HG02981 (cell line): ENCODE measurements at regions not wholly inside any gene's neighbourhood (a gene's known extent, or its start where the extent isn't known, plus 50 kb on each side); places are given as distances from the start of the nearest gene placed in this dataset.

Experiments
- ATAC-seq: cut with Tn5 transposase; IDR thresholded peaks from one replicate; pipeline ENCODE4 v1.9.1; 2021; ENCODE audit warnings: mild to moderate bottlenecking, moderate library complexity; ENCODE audit not compliant: unreplicated experiment

- ATAC-seq, result no peak
Observed at GRCh38 chr9:86460216-86461002, 106.2 kb upstream of the TUT7 start.

GRCh38 chr9:86459599-86460155, 105.5 kb upstream of the TUT7 start:
- no peak for ATAC-seq

- no peak for ATAC-seq
Observed at GRCh38 chr9:86459191-86459590, 105.0 kb upstream of the TUT7 start.

GRCh38 chr9:86458191-86458855, 104.1 kb upstream of the TUT7 start:
- ATAC-seq, result no peak

GRCh38 chr9:86456416-86456815, 102.2 kb upstream of the TUT7 start:
- no peak for ATAC-seq

- no peak for ATAC-seq
Observed at GRCh38 chr9:86454701-86455615, 100.7 kb upstream of the TUT7 start.

GRCh38 chr9:86452201-86452828, 98.1 kb upstream of the TUT7 start:
- no peak for ATAC-seq

GRCh38 chr9:86449246-86449645, 95.0 kb upstream of the TUT7 start:
- ATAC-seq, result no peak

- ATAC-seq, result no peak
Observed at GRCh38 chr9:86445671-86446070, 91.5 kb upstream of the TUT7 start.

- no peak for ATAC-seq
Observed at GRCh38 chr9:86443992-86444391, 89.8 kb upstream of the TUT7 start.

- no peak for ATAC-seq
Observed at GRCh38 chr9:86434039-86434726, 80.0 kb upstream of the TUT7 start.

GRCh38 chr9:86424251-86424891, 70.2 kb upstream of the TUT7 start:
- no peak for ATAC-seq

- ATAC-seq, result no peak
Observed at GRCh38 chr9:86413971-86414880, 60.0 kb upstream of the TUT7 start.

- ATAC-seq, result no peak
Observed at GRCh38 chr9:86410281-86410680, 56.1 kb upstream of the TUT7 start.

- no peak for ATAC-seq
Observed at GRCh38 chr9:86408121-86408520, 53.9 kb upstream of the TUT7 start.

- ATAC-seq, result no peak
Observed at GRCh38 chr9:86407022-86407421, 52.8 kb upstream of the TUT7 start.

- ATAC-seq, result no peak
Observed at GRCh38 chr9:86406366-86406765, 52.2 kb upstream of the TUT7 start.

- no peak for ATAC-seq
Observed at GRCh38 chr9:86405926-86406325, 51.7 kb upstream of the TUT7 start.

- ATAC-seq, result no peak
Observed at GRCh38 chr9:86405086-86405491, 50.9 kb upstream of the TUT7 start.
